ENCODE measurements at regions not wholly inside any gene's neighbourhood (a gene's known extent, or its start where the extent isn't known, plus 50 kb on each side); places are given as distances from the start of the nearest gene placed in this dataset.

DNA sequence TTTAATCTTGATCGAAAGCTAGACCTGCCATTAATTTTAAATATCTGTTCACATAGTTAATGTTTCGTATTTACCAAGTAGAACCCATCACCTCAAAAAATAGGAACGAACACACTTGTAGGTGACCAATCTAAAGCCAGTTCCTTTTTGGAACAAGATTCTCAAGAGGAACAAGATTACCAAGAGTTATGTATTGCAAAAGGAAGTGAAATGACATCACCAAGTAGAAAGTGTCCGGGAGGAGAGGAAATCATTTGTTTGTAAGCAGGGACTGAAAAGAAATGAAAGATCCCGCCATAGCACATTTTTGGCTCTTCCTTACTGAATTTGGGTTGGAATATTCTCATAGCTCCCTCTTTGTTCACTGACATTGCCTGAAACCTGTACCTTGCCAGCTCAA, 1200.5 kb downstream of the SORCS1 start:
- Mint-ChIP-seq H3K27me3 (no peaks in the 10 kb centered on the region), H3K36me3 (no peaks in the 10 kb centered on the region), H3K4me1 (no peaks in the 10 kb centered on the region), H3K9me3 (peaks cover 0 to 4% (median 0%) of the 10 kb centered on the region in 3 donors), H3K27ac (no peak overlapping the region), H3K4me3 (no peak overlapping the region)
- ATAC-seq (replicated peaks in 1 of 4) (no peak), DNase-seq (no peak)
- H3K9me3 ChIP-seq: no peaks in the 10 kb centered on the region
- CTCF ChIA-PET: interaction anchor here in 1 of 2 donors (0.6 kb wide), 1 partner anchor 202 kb away, joined by 3 read pairs; no protein-coding TSS in a partner anchor
- WGBS (ENCODE audit: insufficient coverage): no CpG with 5 or more reads among the region's 5 CpGs
- no peak overlapping the region for H3K27ac ChIP-seq (ENCODE audit: low read length)
- no peaks in the 10 kb centered on the region for H3K36me3 ChIP-seq (ENCODE audit: control insufficient read depth in 2 of 2, extremely low read depth in 1 of 2, insufficient read depth in 1 of 2, low read length in 1 of 2)
- POLR2A ChIA-PET: no interaction called here
- H3K4me3 ChIP-seq (ENCODE audit: control insufficient read depth in 1 of 2, extremely low read depth in 1 of 2, low read length in 1 of 2): no peak overlapping the region
- no peaks in the 10 kb centered on the region for H3K4me1 ChIP-seq (ENCODE audit: control insufficient read depth in 1 of 2, extremely low read depth in 1 of 2, insufficient read depth in 2 of 2, low read length in 2 of 2)
- H3K27me3 ChIP-seq (replicated peaks in 1 of 2; ENCODE audit: control insufficient read depth in 2 of 2, extremely low read depth in 1 of 2, insufficient read depth in 2 of 2, low read length in 1 of 2): no peaks in the 10 kb centered on the region

DNA sequence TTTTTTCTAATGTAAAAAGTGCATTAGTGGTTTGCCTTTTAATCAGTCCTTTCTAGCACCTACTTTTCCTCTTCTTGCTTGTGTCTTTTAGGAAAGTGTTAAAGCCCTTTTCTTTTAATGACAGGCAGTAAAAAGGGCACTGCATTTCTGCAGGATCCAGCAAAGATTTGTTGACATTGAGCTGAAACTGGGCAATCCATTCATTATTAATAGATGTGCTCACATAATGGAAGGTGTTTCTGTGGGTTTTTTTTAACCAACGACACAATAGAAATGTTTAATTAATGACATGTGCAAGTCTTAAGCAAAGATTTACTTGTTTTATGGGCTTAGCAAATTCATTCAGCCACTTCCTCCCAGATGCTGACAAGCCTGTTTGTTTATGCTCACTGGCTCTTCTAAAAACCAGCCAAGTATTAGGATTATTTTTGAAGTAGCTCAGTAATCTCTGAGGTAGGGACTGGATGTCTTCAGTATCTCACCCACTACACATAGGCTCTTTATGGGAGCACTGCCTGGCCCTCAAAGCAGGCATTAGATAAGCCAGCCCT, 1201.1 kb downstream of the SORCS1 start:
- Mint-ChIP-seq H3K36me3 (no peaks in the 10 kb centered on the region), H3K27ac (no peak overlapping the region), H3K27me3 (no peaks in the 10 kb centered on the region), H3K4me3 (no peak overlapping the region), H3K4me1 (no peaks in the 10 kb centered on the region), H3K9me3 (peaks cover 0 to 4% (median 0%) of the 10 kb centered on the region in 3 donors)
- H3K9me3 ChIP-seq: no peaks in the 10 kb centered on the region
- ATAC-seq (replicated peaks in 1 of 4) (no peak), DNase-seq (no peak)
- H3K27ac ChIP-seq (ENCODE audit: low read length): no peak overlapping the region
- no peaks in the 10 kb centered on the region for H3K36me3 ChIP-seq (ENCODE audit: control insufficient read depth in 2 of 2, extremely low read depth in 1 of 2, insufficient read depth in 1 of 2, low read length in 1 of 2)
- H3K4me1 ChIP-seq (ENCODE audit: control insufficient read depth in 1 of 2, extremely low read depth in 1 of 2, insufficient read depth in 2 of 2, low read length in 2 of 2): no peaks in the 10 kb centered on the region
- no CpG with 5 or more reads among the region's 1 CpG for WGBS (ENCODE audit: insufficient coverage)
- no peaks in the 10 kb centered on the region for H3K27me3 ChIP-seq (replicated peaks in 1 of 2; ENCODE audit: control insufficient read depth in 2 of 2, extremely low read depth in 1 of 2, insufficient read depth in 2 of 2, low read length in 1 of 2)
- ChIA-PET POLR2A (no interaction called here), CTCF (interaction anchor here in 1 of 2 donors (0.6 kb wide), 1 partner anchor 202 kb away, joined by 3 read pairs; no protein-coding TSS in a partner anchor)
- no peak overlapping the region for H3K4me3 ChIP-seq (ENCODE audit: control insufficient read depth in 1 of 2, extremely low read depth in 1 of 2, low read length in 1 of 2)

DNA sequence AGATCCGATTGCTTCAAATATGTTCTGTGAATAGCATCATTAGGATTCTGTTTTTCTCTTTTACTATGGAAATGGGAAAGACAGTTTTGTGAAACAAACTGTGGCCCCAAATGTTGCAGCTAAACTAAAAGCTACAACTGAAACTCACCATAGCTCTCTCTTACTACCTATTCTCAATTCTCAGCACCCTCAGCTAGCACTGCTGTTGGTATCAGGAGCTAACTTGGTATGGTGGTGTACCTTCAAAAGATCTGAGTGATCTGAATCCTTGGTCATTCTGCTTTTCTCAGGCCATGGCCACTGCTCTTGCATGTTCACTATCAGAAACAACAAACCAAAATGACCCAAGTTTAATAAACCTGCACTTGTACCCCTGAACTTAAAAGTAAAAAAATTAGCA, 1208.0 kb downstream of the SORCS1 start:
- H3K27ac ChIP-seq (ENCODE audit: low read length): no peak overlapping the region
- ChIA-PET POLR2A (no interaction called here), CTCF (no interaction called here)
- H3K36me3 ChIP-seq (ENCODE audit: control insufficient read depth in 2 of 2, extremely low read depth in 1 of 2, insufficient read depth in 1 of 2, low read length in 1 of 2): no peaks in the 10 kb centered on the region
- H3K4me3 ChIP-seq (ENCODE audit: control insufficient read depth in 1 of 2, extremely low read depth in 1 of 2, low read length in 1 of 2): no peak overlapping the region
- H3K4me3 Mint-ChIP-seq: no peak overlapping the region
- WGBS (ENCODE audit: insufficient coverage): no CpG with 5 or more reads among the region's 1 CpG
- no peaks in the 10 kb centered on the region for H3K27me3 ChIP-seq (replicated peaks in 1 of 2; ENCODE audit: control insufficient read depth in 2 of 2, extremely low read depth in 1 of 2, insufficient read depth in 2 of 2, low read length in 1 of 2)
- H3K4me1 Mint-ChIP-seq: no peaks in the 10 kb centered on the region
- H3K27ac Mint-ChIP-seq: no peak overlapping the region
- H3K27me3 Mint-ChIP-seq: no peaks in the 10 kb centered on the region
- no peaks in the 10 kb centered on the region for H3K4me1 ChIP-seq (ENCODE audit: control insufficient read depth in 1 of 2, extremely low read depth in 1 of 2, insufficient read depth in 2 of 2, low read length in 2 of 2)
- no peaks in the 10 kb centered on the region for H3K9me3 ChIP-seq
- ATAC-seq (replicated peaks in 1 of 4) (no peak), DNase-seq (no peak)
- H3K36me3 Mint-ChIP-seq: no peaks in the 10 kb centered on the region
- no peaks in the 10 kb centered on the region for H3K9me3 Mint-ChIP-seq

DNA sequence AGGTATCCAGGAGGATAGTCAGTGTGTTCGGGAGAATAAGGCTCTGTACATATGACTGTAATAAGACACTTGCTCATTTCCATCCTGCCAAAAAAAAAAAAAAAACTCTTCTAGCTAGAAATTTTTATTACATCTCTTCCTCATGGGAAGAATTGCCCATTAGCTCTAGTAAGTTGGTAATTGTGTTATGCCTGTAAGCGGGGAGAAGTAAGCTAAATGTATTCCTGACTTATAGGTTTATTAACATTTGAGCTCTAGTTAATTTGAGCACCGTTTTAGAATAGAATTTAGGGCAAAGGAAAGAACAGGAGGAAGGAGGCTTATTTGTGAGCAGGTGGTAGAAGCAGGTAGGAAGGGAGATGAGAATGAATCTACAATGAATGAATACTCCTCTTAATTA, 1210.6 kb downstream of the SORCS1 start:
- H3K36me3 Mint-ChIP-seq: no peaks in the 10 kb centered on the region
- POLR2A ChIA-PET: interaction anchor here in 1 of 2 donors (0.6 kb wide), 1 partner anchor 1633 kb away, joined by 4 read pairs; no protein-coding TSS in a partner anchor

DNA sequence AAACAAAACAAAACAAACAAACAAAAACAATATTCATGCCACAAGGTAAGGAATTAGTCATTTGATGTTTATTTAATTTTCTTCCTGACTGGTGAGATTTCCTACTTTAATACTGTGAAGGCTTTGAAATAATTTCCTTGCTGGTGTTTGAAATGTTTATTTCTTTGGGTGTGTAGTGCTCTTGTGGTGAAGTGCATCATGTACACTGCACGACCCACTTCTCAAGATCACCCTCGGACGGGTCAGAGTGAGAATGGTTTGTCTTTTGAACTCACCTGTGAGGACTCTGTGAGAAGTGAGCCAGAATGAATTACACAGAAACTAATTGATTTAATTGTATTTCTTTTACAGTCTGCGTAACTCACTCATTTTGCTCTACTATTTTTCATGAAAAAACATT, 1211.5 kb downstream of the SORCS1 start:
- POLR2A ChIA-PET: no interaction called here
- H3K27ac Mint-ChIP-seq: no peak overlapping the region
- Histone ChIP-seq H3K9me3 (no peaks in the 10 kb centered on the region), H3K4me3 (ENCODE audit: control insufficient read depth in 1 of 2, extremely low read depth in 1 of 2, low read length in 1 of 2) (no peak overlapping the region), H3K36me3 (ENCODE audit: control insufficient read depth in 2 of 2, extremely low read depth in 1 of 2, insufficient read depth in 1 of 2, low read length in 1 of 2) (no peaks in the 10 kb centered on the region), H3K4me1 (ENCODE audit: control insufficient read depth in 1 of 2, extremely low read depth in 1 of 2, insufficient read depth in 2 of 2, low read length in 2 of 2) (no peaks in the 10 kb centered on the region), H3K27ac (ENCODE audit: low read length) (no peak overlapping the region), H3K27me3 (replicated peaks in 1 of 2; ENCODE audit: control insufficient read depth in 2 of 2, extremely low read depth in 1 of 2, insufficient read depth in 2 of 2, low read length in 1 of 2) (no peaks in the 10 kb centered on the region)
- no CpG with 5 or more reads among the region's 4 CpGs for WGBS (ENCODE audit: insufficient coverage)
- no peaks in the 10 kb centered on the region for H3K36me3 Mint-ChIP-seq
- no peaks in the 10 kb centered on the region for H3K27me3 Mint-ChIP-seq
- no peak for DNase-seq
- ATAC-seq (replicated peaks in 1 of 4): no peak
- H3K9me3 Mint-ChIP-seq: peaks cover 0 to 4% (median 0%) of the 10 kb centered on the region in 3 donors
- CTCF ChIA-PET: no interaction called here
- no peaks in the 10 kb centered on the region for H3K4me1 Mint-ChIP-seq
- H3K4me3 Mint-ChIP-seq: no peak overlapping the region

More for the DNA sequence above, 1210.6 kb downstream of the SORCS1 start:
- DNase-seq (no peak), ATAC-seq (replicated peaks in 1 of 4) (no peak)
- Histone ChIP-seq H3K4me1 (ENCODE audit: control insufficient read depth in 1 of 2, extremely low read depth in 1 of 2, insufficient read depth in 2 of 2, low read length in 2 of 2) (no peaks in the 10 kb centered on the region), H3K27me3 (replicated peaks in 1 of 2; ENCODE audit: control insufficient read depth in 2 of 2, extremely low read depth in 1 of 2, insufficient read depth in 2 of 2, low read length in 1 of 2) (no peaks in the 10 kb centered on the region), H3K36me3 (ENCODE audit: control insufficient read depth in 2 of 2, extremely low read depth in 1 of 2, insufficient read depth in 1 of 2, low read length in 1 of 2) (no peaks in the 10 kb centered on the region), H3K27ac (ENCODE audit: low read length) (no peak overlapping the region), H3K4me3 (ENCODE audit: control insufficient read depth in 1 of 2, extremely low read depth in 1 of 2, low read length in 1 of 2) (no peak overlapping the region), H3K9me3 (no peaks in the 10 kb centered on the region)
- Mint-ChIP-seq H3K27ac (no peak overlapping the region), H3K9me3 (peaks cover 0 to 4% (median 0%) of the 10 kb centered on the region in 3 donors), H3K4me1 (no peaks in the 10 kb centered on the region), H3K4me3 (no peak overlapping the region), H3K27me3 (no peaks in the 10 kb centered on the region)
- CTCF ChIA-PET: interaction anchor here (0.6 to 1.2 kb wide), 4 partner anchors 11 to 1389 kb away, joined by 3 to 5 read pairs (median 3); no protein-coding TSS in a partner anchor
- WGBS (ENCODE audit: insufficient coverage): no CpG with 5 or more reads among the region's 3 CpGs

DNA sequence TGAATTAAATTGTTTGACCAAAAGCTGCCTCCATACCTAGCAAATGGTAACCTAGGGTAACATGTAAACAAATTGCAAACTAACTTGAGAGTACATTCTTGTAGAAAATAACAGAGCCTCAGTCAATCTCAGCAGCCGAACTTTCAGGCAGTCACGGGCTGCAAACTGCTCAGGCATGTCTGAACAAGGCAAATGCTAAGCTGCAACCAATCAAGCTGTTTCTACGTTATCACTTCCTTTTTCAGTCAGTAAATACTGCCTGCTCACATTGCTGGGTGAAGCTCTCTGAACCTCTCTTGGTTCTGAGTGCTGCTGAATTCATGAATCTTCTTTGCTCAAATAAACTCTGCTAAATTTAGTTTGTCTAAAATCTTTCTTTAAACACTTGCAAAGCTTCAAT, 1212.4 kb downstream of the SORCS1 start:
- Mint-ChIP-seq H3K36me3 (no peaks in the 10 kb centered on the region), H3K9me3 (peaks cover 0 to 4% (median 0%) of the 10 kb centered on the region in 3 donors), H3K27ac (peak overlapping the region in 1 of 2 donors; percentile 25), H3K4me3 (no peak overlapping the region), H3K27me3 (no peaks in the 10 kb centered on the region), H3K4me1 (no peaks in the 10 kb centered on the region)
- H3K27ac ChIP-seq (ENCODE audit: low read length): no peak overlapping the region
- WGBS (ENCODE audit: insufficient coverage): 10% methylated on average over 3 of the region's 3 CpGs
- ATAC-seq (replicated peaks in 1 of 4) (no peak), DNase-seq (no peak)
- no peaks in the 10 kb centered on the region for H3K4me1 ChIP-seq (ENCODE audit: control insufficient read depth in 1 of 2, extremely low read depth in 1 of 2, insufficient read depth in 2 of 2, low read length in 2 of 2)
- no peaks in the 10 kb centered on the region for H3K27me3 ChIP-seq (replicated peaks in 1 of 2; ENCODE audit: control insufficient read depth in 2 of 2, extremely low read depth in 1 of 2, insufficient read depth in 2 of 2, low read length in 1 of 2)
- H3K4me3 ChIP-seq (ENCODE audit: control insufficient read depth in 1 of 2, extremely low read depth in 1 of 2, low read length in 1 of 2): no peak overlapping the region
- ChIA-PET POLR2A (no interaction called here), CTCF (interaction anchor here (0.5 to 0.6 kb wide), 3 partner anchors 141 to 762 kb away, joined by 3 to 6 read pairs (median 3); no protein-coding TSS in a partner anchor)
- H3K36me3 ChIP-seq (ENCODE audit: control insufficient read depth in 2 of 2, extremely low read depth in 1 of 2, insufficient read depth in 1 of 2, low read length in 1 of 2): no peaks in the 10 kb centered on the region
- H3K9me3 ChIP-seq: no peaks in the 10 kb centered on the region
